ENCODE measurements at regions not wholly inside any gene's neighbourhood (a gene's known extent, or its start where the extent isn't known, plus 50 kb on each side); places are given as distances from the start of the nearest gene placed in this dataset.

GRCh38 chr1:227399152-227399730, 80.9 kb upstream of the CDC42BPA start:
- H3K36me3 ChIP-seq = no peaks in the 10 kb centered on the region
- H3K9me3 ChIP-seq = peaks cover 0 to 4% (median 0%) of the 10 kb centered on the region in 4 donors
- DNase-seq (ENCODE audit: low spot score in 2 of 2) = no peak
- H3K27me3 ChIP-seq = no peaks in the 10 kb centered on the region
- no peaks in the 10 kb centered on the region for H3K4me1 ChIP-seq
- TF ChIP-seq, protein P1, sequence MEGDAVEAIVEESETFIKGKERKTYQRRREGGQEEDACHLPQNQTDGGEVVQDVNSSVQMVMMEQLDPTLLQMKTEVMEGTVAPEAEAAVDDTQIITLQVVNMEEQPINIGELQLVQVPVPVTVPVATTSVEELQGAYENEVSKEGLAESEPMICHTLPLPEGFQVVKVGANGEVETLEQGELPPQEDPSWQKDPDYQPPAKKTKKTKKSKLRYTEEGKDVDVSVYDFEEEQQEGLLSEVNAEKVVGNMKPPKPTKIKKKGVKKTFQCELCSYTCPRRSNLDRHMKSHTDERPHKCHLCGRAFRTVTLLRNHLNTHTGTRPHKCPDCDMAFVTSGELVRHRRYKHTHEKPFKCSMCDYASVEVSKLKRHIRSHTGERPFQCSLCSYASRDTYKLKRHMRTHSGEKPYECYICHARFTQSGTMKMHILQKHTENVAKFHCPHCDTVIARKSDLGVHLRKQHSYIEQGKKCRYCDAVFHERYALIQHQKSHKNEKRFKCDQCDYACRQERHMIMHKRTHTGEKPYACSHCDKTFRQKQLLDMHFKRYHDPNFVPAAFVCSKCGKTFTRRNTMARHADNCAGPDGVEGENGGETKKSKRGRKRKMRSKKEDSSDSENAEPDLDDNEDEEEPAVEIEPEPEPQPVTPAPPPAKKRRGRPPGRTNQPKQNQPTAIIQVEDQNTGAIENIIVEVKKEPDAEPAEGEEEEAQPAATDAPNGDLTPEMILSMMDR (IDR thresholded peaks at IDR 0.05) = no peak
- TF ChIP-seq POLR2A (IDR thresholded peaks at IDR 0.05) (no peak), EP300 (IDR thresholded peaks at IDR 0.05) (no peak)
- 66 to 92% methylated on average over 4 of the region's 4 CpGs for WGBS, 2 donors
- H3K4me3 ChIP-seq = no peak overlapping the region
- H3K27ac ChIP-seq = no peak overlapping the region

GRCh38 chr1:227397354-227397978, 79.2 kb upstream of the CDC42BPA start:
- H3K9me3 ChIP-seq = peaks cover 0 to 4% (median 0%) of the 10 kb centered on the region in 4 donors
- no peak for DNase-seq (ENCODE audit: low spot score in 2 of 2)
- no peak overlapping the region for H3K4me3 ChIP-seq
- TF ChIP-seq EP300 (IDR thresholded peaks at IDR 0.05) = no peak
- TF ChIP-seq, protein P1 (IDR thresholded peaks at IDR 0.05) = no peak
- TF ChIP-seq POLR2A (IDR thresholded peaks at IDR 0.05) = no peak
- H3K36me3 ChIP-seq = no peaks in the 10 kb centered on the region
- H3K27ac ChIP-seq = no peak overlapping the region
- H3K4me1 ChIP-seq = no peaks in the 10 kb centered on the region
- no peaks in the 10 kb centered on the region for H3K27me3 ChIP-seq
- WGBS, 2 donors = 83 to 86% methylated on average over 5 of the region's 5 CpGs

GRCh38 chr1:227396539-227397353, 78.5 kb upstream of the CDC42BPA start:
- H3K9me3 ChIP-seq = peaks cover 0 to 4% (median 0%) of the 10 kb centered on the region in 4 donors
- DNase-seq (ENCODE audit: low spot score in 2 of 2) = no peak
- 84 to 88% methylated on average over 8 of the region's 8 CpGs for WGBS, 2 donors
- no peaks in the 10 kb centered on the region for H3K4me1 ChIP-seq
- H3K36me3 ChIP-seq = no peaks in the 10 kb centered on the region
- TF ChIP-seq EP300 (IDR thresholded peaks at IDR 0.05) = no peak
- TF ChIP-seq POLR2A (IDR thresholded peaks at IDR 0.05) = no peak
- TF ChIP-seq, protein P1 (IDR thresholded peaks at IDR 0.05) = no peak
- no peaks in the 10 kb centered on the region for H3K27me3 ChIP-seq
- H3K27ac ChIP-seq = no peak overlapping the region
- H3K4me3 ChIP-seq = no peak overlapping the region

GRCh38 chr1:227395426-227396028, 77.2 kb upstream of the CDC42BPA start:
- TF ChIP-seq, protein P1 (IDR thresholded peaks at IDR 0.05) = no peak
- no peak for TF ChIP-seq POLR2A (IDR thresholded peaks at IDR 0.05)
- no peak for TF ChIP-seq EP300 (IDR thresholded peaks at IDR 0.05)
- no peak for DNase-seq (ENCODE audit: low spot score in 2 of 2)
- Histone ChIP-seq H3K9me3 (no peaks in the 10 kb centered on the region), H3K36me3 (no peaks in the 10 kb centered on the region), H3K4me1 (no peaks in the 10 kb centered on the region), H3K4me3 (no peak overlapping the region), H3K27me3 (no peaks in the 10 kb centered on the region), H3K27ac (no peak overlapping the region)
- WGBS, 2 donors = 54 to 58% methylated on average over 2 of the region's 2 CpGs

Measured in tibial nerve (tissue), 4 donors.